ENCODE measurements at regions not wholly inside any gene's neighbourhood (a gene's known extent, or its start where the extent isn't known, plus 50 kb on each side); places are given as distances from the start of the nearest gene placed in this dataset.

- no peak for DNase-seq
These were observed 168.1 kb upstream of the DMRT1 start for GRCh38 chr9:673264-673965.

DNA sequence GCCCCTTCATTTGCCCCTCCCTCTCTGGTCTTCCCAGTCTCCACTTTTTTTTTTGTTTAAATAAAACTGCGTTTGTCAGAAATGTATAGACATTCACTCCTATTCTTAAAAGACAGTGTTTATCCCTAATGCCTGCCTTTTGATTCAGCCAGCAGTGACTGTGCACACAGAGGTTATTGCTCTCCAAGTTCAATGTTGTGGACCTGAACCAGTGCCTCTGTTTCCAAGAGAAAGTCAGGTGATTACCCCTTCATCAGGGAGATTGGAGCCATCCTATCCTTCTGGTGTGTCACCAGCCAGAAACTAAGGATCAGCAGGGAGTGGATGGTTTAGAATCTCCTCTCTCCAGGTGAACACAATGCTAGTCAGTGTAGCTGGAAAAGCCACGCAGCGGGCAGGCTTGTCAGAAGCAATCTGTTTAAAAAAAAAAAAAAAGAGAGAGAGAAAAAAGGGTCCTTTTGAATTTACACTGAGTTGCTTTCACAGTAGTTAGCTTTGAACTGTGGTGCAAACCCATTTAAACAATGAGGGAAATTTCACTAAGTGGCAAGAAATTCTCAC lies 167.5 kb upstream of the DMRT1 start:
- DNase-seq = no peak

- DNase-seq = no peak
These were observed 165.7 kb upstream of the DMRT1 start for GRCh38 chr9:675697-676370.

- no peak for DNase-seq
These were observed 164.6 kb upstream of the DMRT1 start for GRCh38 chr9:676780-677438.

DNA sequence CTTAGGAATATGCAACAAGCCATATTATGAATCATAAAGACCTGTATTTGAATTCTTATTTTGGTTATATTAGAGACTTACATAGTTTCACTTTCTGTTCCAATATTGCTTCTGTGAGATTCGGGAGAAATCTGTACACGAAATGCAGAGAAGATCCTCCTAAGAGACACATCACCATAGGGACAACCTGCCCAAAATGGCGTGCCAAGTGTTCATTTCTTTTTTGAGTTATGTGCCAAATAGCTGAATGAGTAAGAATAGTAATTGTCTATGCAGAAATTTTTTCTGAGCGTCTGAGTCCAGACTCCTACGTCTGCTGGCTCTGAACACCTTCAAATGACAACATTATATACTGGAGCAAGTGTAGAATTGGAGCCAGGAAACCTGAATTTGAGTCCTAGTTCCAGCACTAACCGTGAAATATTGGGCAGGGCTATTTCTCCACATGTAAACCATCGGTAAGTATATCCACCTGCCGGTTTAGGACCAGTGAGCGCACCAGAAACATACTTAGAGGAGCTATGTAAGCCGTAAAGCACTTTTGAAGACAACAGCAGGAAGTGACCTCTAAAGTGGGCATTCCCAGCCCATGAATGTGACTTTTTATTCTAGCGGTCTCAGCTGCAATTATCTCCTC lies 163.9 kb upstream of the DMRT1 start:
- peak; percentile 22 for DNase-seq

DNA sequence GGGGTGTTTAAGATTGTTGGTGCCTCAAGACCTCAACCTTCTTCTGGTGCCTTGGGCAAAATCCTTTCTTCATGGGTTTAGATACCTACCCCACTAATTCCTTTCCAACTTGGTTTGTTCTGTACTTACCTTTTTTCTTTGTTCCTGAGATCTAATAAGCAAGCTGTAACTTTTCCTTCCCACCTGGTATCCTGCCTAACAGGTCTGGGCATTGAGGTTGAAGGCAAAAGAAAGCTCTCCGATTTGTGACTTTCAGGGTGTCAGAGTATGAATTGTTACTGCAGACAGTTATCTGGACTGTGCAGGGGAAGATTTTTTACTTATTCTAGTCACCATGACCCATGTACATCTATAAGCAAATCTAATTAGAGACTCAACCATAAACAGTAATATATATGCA lies 162.6 kb upstream of the DMRT1 start:
- no peak for DNase-seq

GRCh38 chr9:679462-679861 lies 162.0 kb upstream of the DMRT1 start:
- DNase-seq = no peak

DNA sequence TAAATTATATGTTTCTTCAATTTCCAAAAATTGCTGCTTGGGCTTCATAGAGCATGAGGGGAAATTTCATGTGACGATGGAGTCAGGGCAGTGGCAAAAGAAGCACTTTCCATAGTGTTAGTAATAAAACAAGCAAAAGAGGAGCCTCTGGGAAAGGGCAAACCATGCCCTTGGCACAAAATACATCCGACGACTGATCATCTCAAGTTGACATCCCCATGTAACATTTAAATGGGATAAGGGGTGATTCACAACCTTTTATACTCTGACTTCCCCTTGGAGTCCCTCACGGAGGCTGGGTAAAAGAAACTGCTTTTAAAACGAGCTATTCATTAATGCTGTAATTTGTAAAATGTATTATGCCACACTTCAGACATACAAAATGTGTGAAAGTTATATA lies 161.4 kb upstream of the DMRT1 start:
- DNase-seq = no peak

GRCh38 chr9:682633-683508 lies 158.6 kb upstream of the DMRT1 start:
- no peak for DNase-seq

DNA sequence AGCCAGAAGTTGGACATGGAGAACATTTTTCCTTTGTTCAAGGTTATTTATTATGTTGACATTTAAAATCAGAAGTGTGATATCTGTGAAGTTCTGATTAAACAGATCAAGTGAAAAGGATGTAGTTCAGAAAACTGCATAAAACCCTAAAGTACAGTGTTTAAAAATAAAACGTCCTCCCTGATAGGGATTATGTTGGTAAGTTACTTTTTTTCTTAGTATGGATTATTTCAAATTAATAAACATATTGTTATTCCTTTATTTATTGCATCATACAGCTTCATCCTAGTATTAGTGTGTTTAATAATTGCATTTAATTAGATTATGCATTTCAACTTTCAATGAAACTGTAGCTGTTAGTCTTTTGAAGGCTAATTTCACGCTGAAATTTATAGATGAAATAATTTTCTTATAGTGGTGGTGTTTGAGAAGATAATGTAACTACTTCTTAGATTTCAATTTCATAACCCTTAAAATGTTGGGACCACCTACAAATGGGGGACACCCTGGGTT lies 157.9 kb upstream of the DMRT1 start:
- no peak for DNase-seq

DNA sequence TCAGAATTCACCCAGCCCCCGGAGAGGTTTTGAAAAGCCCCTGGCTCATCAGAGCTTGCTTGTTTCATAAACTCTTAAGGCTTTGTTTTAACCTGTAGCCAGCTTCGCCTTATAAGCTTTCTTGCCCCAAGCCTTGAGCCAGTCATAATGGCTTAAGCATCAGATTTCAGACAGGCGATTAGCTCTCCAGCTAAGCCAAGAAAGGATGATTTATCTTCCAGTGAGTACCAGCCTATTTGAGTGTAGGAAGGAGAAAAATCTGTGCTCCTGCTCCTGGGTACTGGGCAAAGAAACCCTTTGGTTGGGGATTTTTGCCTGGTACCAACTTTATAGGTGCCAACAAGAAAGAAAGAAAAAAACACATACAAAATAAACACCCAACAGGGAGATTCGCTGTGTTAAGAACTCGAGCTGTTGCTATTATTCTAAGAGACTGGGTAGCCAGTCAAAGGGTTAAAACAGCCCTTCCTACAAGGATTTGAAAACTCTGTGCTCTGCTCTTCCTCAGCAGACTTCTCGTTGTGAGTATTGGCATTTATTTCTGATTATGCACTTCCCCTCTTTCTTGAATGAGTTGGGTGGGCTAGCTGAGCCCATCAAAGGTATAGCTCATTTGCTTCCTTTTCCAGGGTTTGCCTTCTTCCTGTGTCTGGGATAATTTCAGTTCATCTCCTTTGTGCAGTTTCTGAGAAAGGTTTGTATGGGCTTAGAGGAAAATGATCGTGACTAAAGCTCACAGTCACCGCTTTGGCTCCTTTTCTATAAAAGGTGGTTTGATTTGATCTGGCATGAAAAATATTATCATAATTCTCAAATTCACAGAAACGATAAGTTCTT lies 157.2 kb upstream of the DMRT1 start:
- DNase-seq = peak; percentile 40

GRCh38 chr9:684941-685340 lies 156.6 kb upstream of the DMRT1 start:
- DNase-seq = peak; percentile 94

- DNase-seq = peak; percentile 81
These were observed 155.1 kb upstream of the DMRT1 start for GRCh38 chr9:686321-686813.

GRCh38 chr9:687034-687785 lies 154.3 kb upstream of the DMRT1 start:
- DNase-seq = no peak

DNA sequence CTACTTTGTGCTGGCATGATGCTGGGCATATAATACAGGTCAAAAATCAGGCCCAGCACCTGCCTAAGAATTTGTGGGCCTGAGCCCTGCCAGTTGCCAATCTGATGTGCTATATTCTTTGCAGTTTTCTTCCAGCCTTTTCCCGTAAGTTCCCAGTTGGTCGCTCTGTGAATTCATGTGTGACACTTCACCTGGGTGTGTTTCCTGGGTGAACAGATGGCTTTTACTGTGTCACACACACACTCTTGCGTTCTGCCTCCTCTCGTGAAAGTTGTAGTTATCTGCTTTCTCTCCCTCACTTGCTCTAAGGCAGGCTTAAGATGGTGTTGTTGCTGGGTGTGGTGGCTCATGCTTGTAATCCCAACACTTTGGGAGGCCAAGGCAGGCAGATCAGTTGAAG lies 153.5 kb upstream of the DMRT1 start:
- no peak for DNase-seq

GRCh38 chr9:690517-691111 lies 150.9 kb upstream of the DMRT1 start:
- no peak for DNase-seq

DNA sequence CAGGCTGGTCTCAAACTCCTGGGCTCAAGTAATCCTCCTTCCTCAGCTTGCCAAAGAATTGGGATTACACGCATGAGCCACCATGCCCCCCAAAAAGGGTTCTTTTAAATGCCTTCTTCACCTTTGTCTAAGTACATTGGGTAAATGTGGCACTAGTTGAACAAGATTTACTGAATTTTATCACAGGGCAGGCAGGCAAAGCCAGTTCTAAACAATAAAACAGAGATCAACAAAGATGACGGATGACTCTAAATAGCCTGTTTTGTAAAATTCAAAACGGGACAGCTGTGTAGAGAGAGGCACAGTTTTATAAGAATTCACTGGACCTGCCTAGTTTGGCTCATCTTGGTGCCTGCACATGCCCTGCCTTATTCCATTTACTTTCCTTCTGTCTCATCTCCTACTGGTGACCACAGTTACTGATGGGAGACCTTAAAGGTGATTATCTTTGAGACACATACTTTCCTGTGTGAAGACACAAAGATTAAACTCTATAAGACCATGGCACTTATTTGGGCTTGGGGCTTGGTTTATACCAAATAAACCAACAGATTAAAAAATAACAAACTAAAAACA lies 149.6 kb upstream of the DMRT1 start:
- no peak for DNase-seq

GRCh38 chr9:692636-693129 lies 148.8 kb upstream of the DMRT1 start:
- no peak for DNase-seq
